ENCODE measurements at regions not wholly inside any gene's neighbourhood (a gene's known extent, or its start where the extent isn't known, plus 50 kb on each side); places are given as distances from the start of the nearest gene placed in this dataset.

DNA sequence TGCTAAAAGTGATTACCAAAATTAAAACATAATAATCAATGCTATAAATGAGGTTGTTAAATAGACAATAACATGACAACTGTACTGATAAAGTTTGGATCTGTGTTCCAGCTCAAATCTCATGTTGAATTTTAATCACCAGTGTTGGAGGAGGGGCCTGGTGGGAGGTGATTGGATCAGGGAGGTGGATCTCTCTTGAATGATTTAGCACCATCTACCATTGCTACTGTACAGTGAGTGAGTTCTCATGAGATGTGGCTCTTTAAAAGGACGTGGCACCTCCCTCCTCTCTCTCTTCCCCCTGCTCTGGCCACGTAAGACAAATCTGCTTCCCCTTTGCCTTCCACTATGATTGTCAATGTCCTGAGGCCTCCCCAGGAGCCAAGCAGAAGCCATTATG, 77.5 kb downstream of the HTR5A start:
- no peak overlapping the region for H3K4me3 ChIP-seq (ENCODE audit: control insufficient read depth, low read depth, low read length)
- no peak for DNase-seq (ENCODE audit: low read depth)
- TF ChIP-seq, protein P1, sequence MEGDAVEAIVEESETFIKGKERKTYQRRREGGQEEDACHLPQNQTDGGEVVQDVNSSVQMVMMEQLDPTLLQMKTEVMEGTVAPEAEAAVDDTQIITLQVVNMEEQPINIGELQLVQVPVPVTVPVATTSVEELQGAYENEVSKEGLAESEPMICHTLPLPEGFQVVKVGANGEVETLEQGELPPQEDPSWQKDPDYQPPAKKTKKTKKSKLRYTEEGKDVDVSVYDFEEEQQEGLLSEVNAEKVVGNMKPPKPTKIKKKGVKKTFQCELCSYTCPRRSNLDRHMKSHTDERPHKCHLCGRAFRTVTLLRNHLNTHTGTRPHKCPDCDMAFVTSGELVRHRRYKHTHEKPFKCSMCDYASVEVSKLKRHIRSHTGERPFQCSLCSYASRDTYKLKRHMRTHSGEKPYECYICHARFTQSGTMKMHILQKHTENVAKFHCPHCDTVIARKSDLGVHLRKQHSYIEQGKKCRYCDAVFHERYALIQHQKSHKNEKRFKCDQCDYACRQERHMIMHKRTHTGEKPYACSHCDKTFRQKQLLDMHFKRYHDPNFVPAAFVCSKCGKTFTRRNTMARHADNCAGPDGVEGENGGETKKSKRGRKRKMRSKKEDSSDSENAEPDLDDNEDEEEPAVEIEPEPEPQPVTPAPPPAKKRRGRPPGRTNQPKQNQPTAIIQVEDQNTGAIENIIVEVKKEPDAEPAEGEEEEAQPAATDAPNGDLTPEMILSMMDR (IDR thresholded peaks at IDR 0.05; ENCODE audit: control insufficient read depth, insufficient read depth, low read depth, low read length, missing control alignments) = no peak

DNA sequence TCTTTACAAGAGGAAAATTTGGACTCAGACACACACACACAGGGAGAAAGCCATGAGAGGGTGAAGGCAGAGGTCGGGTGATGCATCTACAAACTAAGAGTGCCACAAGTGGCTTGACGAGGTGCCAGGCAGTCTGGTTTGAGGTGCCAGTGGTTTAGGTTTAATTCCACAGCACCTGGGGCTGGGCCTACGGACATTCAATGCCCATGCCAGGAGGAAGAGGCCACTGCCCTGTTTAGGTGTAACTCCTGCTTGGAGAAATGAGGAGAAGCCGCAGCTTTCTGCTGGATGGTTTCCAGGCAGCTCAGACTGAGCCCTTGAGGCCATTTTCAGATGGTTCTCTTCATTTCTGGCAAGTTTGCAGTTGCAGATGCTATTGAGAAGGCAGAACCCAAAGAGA, 83.6 kb downstream of the HTR5A start:
- TF ChIP-seq, protein P1 (IDR thresholded peaks at IDR 0.05; ENCODE audit: control insufficient read depth, insufficient read depth, low read depth, low read length, missing control alignments) = no peak
- DNase-seq (ENCODE audit: low read depth) = no peak
- H3K4me3 ChIP-seq (ENCODE audit: control insufficient read depth, low read depth, low read length) = no peak overlapping the region

DNA sequence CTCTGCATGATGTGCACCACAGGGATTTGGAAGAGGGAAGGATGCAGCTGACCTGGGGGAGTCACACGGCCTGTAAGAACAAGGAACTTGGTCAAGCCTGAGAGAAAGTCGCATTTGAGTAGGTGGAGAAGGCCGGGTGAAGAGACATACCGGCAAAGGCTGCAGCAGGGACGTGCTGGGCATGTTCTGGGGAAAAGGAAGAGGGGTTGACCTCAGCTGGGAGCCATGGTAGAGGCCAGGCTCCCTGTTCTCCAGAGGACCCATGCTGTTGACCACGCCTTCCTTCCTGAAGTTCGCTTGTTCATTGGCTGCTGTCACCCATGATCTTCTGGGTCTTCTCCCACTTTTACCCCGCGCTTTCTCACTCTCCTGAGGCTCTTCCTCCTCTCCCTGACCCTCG, 84.5 kb downstream of the HTR5A start:
- H3K4me3 ChIP-seq (ENCODE audit: control insufficient read depth, low read depth, low read length) = no peak overlapping the region
- DNase-seq (ENCODE audit: low read depth) = no peak
- TF ChIP-seq, protein P1 (IDR thresholded peaks at IDR 0.05; ENCODE audit: control insufficient read depth, insufficient read depth, low read depth, low read length, missing control alignments) = no peak

- DNase-seq (ENCODE audit: low read depth) = no peak
- no peak overlapping the region for H3K4me3 ChIP-seq (ENCODE audit: control insufficient read depth, low read depth, low read length)
- TF ChIP-seq, protein P1 (IDR thresholded peaks at IDR 0.05; ENCODE audit: control insufficient read depth, insufficient read depth, low read depth, low read length, missing control alignments) = no peak
These were observed 91.6 kb downstream of the HTR5A start for GRCh38 chr7:155161690-155162089.

- no peak overlapping the region for H3K4me3 ChIP-seq (ENCODE audit: control insufficient read depth, low read depth, low read length)
- no peak for DNase-seq (ENCODE audit: low read depth)
- TF ChIP-seq, protein P1 (IDR thresholded peaks at IDR 0.05; ENCODE audit: control insufficient read depth, insufficient read depth, low read depth, low read length, missing control alignments) = no peak
These were observed 92.3 kb downstream of the HTR5A start for GRCh38 chr7:155162422-155162821.

DNA sequence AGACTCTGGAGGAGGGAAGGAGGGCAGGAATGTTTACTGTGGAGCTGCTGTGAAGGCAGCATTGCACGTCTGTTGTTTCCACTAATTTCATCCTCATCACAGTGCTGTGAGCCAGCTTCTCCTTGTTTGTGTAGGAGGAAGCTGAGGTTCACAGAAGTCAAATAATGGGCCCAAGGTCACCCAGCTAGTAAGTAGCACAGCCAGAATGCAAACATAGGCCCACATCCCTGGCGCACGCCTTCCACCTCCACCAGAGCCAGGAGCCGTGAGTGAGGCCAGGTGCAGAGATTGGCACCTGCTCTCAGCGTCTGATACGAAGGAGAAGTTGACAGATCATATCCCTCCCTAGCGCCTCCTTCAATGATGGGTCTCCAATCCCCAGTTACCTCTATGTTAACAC, 93.6 kb downstream of the HTR5A start:
- DNase-seq (ENCODE audit: low read depth) = no peak
- no peak overlapping the region for H3K4me3 ChIP-seq (ENCODE audit: control insufficient read depth, low read depth, low read length)
- TF ChIP-seq, protein P1 (IDR thresholded peaks at IDR 0.05; ENCODE audit: control insufficient read depth, insufficient read depth, low read depth, low read length, missing control alignments) = no peak

- TF ChIP-seq, protein P1 (IDR thresholded peaks at IDR 0.05; ENCODE audit: control insufficient read depth, insufficient read depth, low read depth, low read length, missing control alignments) = no peak
- no peak for DNase-seq (ENCODE audit: low read depth)
- no peak overlapping the region for H3K4me3 ChIP-seq (ENCODE audit: control insufficient read depth, low read depth, low read length)
These were observed 94.2 kb downstream of the HTR5A start for GRCh38 chr7:155164316-155164715.

Data from AG09309 (cell line).